MM.1S (cell line): ENCODE measurements at regions not wholly inside any gene's neighbourhood (a gene's known extent, or its start where the extent isn't known, plus 50 kb on each side); places are given as distances from the start of the nearest gene placed in this dataset.

Experiments
- DNase-seq: peaks from one replicate; pipeline ENCODE4 v3.0.0-alpha.2; 2015
- H2AFZ ChIP-seq: fragments of 300-600 bp; sonication (generic); 2 replicates; pipeline ENCODE4 v1.6.0; 2016; ENCODE audit warnings: antibody characterized with exemption, low read length
- H3F3A ChIP-seq: fragments of 300-600 bp; sonication (generic); 2 replicates; pipeline ENCODE4 v1.6.1; 2016; ENCODE audit warnings: mild to moderate bottlenecking, antibody characterized with exemption, low read length, moderate library complexity, mixed read lengths; ENCODE audit not compliant: insufficient read depth
- H3K27ac ChIP-seq: fragments of 300-600 bp; sonication (generic); 2 replicates; pipeline ENCODE4 v1.5.1; 2016; ENCODE audit warnings: mild to moderate bottlenecking, low read length
- H3K27me3 ChIP-seq: fragments of 300-600 bp; sonication (generic); replicated peaks from 2 replicates; pipeline ENCODE4 v1.6.0; 2016; ENCODE audit warnings: low read length; ENCODE audit not compliant: insufficient read depth
- H3K36me3 ChIP-seq: fragments of 300-600 bp; sonication (generic); replicated peaks from 2 replicates; pipeline ENCODE4 v1.6.1; 2016; ENCODE audit warnings: mild to moderate bottlenecking, low read length, mixed read lengths; ENCODE audit not compliant: insufficient read depth
- H3K4me1 ChIP-seq: fragments of 300-600 bp; sonication (generic); 2 replicates; pipeline ENCODE4 v1.6.1; 2016; ENCODE audit warnings: low read length, mixed read lengths
- H3K4me2 ChIP-seq: fragments of 300-600 bp; sonication (generic); 2 replicates; pipeline ENCODE4 v1.6.0; 2016; ENCODE audit warnings: low read depth, low read length
- H3K4me3 ChIP-seq: fragments of 300-600 bp; sonication (generic); 2 replicates; pipeline ENCODE4 v1.5.1; 2016; ENCODE audit warnings: low read length, mixed read lengths
- H3K79me2 ChIP-seq: fragments of 300-600 bp; sonication (generic); 2 replicates; pipeline ENCODE4 v1.6.1; 2016; ENCODE audit warnings: mixed run types, low read length, mixed read lengths
- H3K9ac ChIP-seq: fragments of 300-600 bp; sonication (generic); 2 replicates; pipeline ENCODE4 v1.6.1; 2016; ENCODE audit warnings: low read length, mixed read lengths
- H3K9me2 ChIP-seq: fragments of 300-600 bp; sonication (generic); replicated peaks from 2 replicates; pipeline ENCODE4 v1.6.1; 2016; ENCODE audit warnings: mild to moderate bottlenecking, low read length, mixed read lengths; ENCODE audit not compliant: insufficient read depth
- H3K9me3 ChIP-seq: fragments of 300-600 bp; sonication (generic); replicated peaks from 2 replicates; pipeline ENCODE4 v1.6.1; 2016; ENCODE audit warnings: mild to moderate bottlenecking, low read length, mixed read lengths; ENCODE audit not compliant: insufficient read depth
- H4K20me1 ChIP-seq: fragments of 300-600 bp; sonication (generic); 2 replicates; pipeline ENCODE4 v1.6.1; 2016; ENCODE audit warnings: mild to moderate bottlenecking, low read length, moderate library complexity, mixed read lengths; ENCODE audit not compliant: insufficient read depth
- EZH2 ChIP-seq: fragments of 300-600 bp; sonication (generic); optimal IDR thresholded peaks from 2 replicates; pipeline ENCODE3; 2017; ENCODE audit warnings: low read depth, mild to moderate bottlenecking, antibody characterized with exemption, low read length, mixed read lengths
- EZH2phosphoT487 ChIP-seq: fragments of 300-600 bp; sonication (generic); IDR thresholded peaks from 2 replicates; pipeline ENCODE4 v1.6.1; 2018; ENCODE audit warnings: antibody characterized with exemption, low read length
- TF ChIP-seq, protein P1 (sequence below): fragments of 300-600 bp; sonication (generic); IDR thresholded peaks from 2 replicates; pipeline ENCODE4 v1.5.1; 2016; ENCODE audit warnings: antibody characterized with exemption, low read length, mixed read lengths

DNA sequence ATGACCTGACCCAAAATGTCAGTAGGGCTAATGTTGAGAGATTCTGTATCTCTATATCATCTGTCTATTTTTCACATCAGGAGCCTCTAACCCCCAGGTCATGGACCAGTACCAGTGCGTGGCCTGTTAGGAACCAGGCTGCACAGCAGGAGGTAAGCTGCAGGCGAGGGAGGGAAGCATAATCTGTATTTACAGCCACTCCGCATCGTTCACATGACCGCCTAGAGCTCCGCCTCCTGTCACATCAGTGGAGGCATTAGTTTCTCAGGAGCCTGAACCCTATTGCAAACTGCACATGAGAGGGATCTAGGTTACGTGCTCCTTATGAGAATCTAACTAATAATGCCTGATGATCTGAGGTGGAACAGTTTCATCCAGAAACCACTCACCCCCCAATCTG is 180.6 kb downstream of the RDH14 start:
- Histone ChIP-seq H3K79me2 (no peaks in the 10 kb centered on the region), H3F3A (no peaks in the 10 kb centered on the region), H3K4me1 (no peaks in the 10 kb centered on the region), H3K4me2 (no peak overlapping the region), H3K27ac (no peak overlapping the region), H3K36me3 (no peaks in the 10 kb centered on the region), H3K9ac (no peak overlapping the region), H3K27me3 (no peaks in the 10 kb centered on the region), H3K4me3 (no peak overlapping the region), H4K20me1 (no peaks in the 10 kb centered on the region), H3K9me2 (no peaks in the 10 kb centered on the region), H3K9me3 (no peaks in the 10 kb centered on the region), H2AFZ (no peak overlapping the region)
- TF ChIP-seq EZH2 (no peak), EZH2phosphoT487 (no peak)
- TF ChIP-seq, protein P1, sequence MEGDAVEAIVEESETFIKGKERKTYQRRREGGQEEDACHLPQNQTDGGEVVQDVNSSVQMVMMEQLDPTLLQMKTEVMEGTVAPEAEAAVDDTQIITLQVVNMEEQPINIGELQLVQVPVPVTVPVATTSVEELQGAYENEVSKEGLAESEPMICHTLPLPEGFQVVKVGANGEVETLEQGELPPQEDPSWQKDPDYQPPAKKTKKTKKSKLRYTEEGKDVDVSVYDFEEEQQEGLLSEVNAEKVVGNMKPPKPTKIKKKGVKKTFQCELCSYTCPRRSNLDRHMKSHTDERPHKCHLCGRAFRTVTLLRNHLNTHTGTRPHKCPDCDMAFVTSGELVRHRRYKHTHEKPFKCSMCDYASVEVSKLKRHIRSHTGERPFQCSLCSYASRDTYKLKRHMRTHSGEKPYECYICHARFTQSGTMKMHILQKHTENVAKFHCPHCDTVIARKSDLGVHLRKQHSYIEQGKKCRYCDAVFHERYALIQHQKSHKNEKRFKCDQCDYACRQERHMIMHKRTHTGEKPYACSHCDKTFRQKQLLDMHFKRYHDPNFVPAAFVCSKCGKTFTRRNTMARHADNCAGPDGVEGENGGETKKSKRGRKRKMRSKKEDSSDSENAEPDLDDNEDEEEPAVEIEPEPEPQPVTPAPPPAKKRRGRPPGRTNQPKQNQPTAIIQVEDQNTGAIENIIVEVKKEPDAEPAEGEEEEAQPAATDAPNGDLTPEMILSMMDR, result no peak
- no peak for DNase-seq

DNA sequence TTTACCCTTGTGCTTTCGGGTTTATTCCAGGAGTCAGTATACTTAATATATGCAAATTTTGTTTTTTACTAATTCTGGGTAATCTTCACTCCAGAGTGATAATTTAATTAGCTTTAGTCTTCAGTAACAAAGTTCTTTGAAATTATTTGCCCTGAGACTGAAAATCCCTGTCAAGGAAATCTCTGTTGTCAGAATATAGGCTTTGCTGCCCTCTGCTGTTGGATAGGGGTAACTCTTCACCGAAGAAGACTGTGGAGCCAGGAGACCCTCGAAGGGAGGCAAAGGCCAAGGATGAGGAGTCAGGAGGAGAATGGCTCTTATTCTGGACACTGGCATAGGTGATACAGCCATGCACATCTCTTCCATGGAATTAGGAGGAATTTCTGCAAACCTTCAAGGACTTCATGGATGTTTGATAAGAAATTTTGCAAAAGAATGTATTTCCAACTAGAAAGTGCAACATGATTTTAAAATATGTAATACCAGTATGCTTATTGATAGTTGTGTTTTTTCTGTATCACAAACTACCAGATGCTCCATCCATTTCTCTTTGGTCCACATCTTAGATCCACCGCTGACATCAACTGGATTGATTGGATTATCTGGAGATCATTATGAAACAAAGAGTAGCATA is 182.3 kb downstream of the RDH14 start:
- TF ChIP-seq, protein P1, result peak; percentile 85
- TF ChIP-seq EZH2phosphoT487, result no peak
- TF ChIP-seq EZH2, result no peak

DNA sequence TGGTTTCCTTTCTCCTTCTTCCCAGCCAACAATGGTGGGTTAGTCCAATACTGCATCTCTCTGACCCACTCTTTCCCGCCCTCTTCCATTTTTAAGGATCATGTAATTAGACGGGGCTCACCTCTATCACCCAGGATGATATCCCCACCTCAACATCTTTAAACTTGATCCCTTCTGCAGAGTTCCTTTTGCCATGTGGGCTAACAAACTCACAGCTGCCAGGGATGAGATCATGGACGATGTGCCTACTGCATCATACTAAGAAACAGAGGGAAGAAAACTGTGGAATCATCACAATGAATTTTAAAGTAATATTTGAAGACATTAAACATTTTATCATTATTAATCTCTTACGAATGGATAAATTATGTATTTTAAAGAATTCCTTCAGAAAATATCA is 183.5 kb downstream of the RDH14 start:
- no peak for TF ChIP-seq EZH2phosphoT487
- Histone ChIP-seq H3K9me2 (no peaks in the 10 kb centered on the region), H3K27me3 (no peaks in the 10 kb centered on the region), H3K9me3 (no peaks in the 10 kb centered on the region), H3K4me1 (no peaks in the 10 kb centered on the region), H3K27ac (no peak overlapping the region), H2AFZ (no peak overlapping the region), H4K20me1 (no peaks in the 10 kb centered on the region), H3K4me2 (no peak overlapping the region), H3K4me3 (no peak overlapping the region), H3F3A (no peaks in the 10 kb centered on the region), H3K79me2 (no peaks in the 10 kb centered on the region), H3K36me3 (no peaks in the 10 kb centered on the region), H3K9ac (no peak overlapping the region)
- no peak for DNase-seq

More for the DNA sequence above, 182.3 kb downstream of the RDH14 start:
- Histone ChIP-seq H3K4me2 (no peak overlapping the region), H3K9me2 (no peaks in the 10 kb centered on the region), H3K9ac (no peak overlapping the region), H3K4me1 (no peaks in the 10 kb centered on the region), H4K20me1 (no peaks in the 10 kb centered on the region), H3K9me3 (no peaks in the 10 kb centered on the region), H3K4me3 (no peak overlapping the region), H3F3A (no peaks in the 10 kb centered on the region), H3K27ac (no peak overlapping the region), H3K27me3 (no peaks in the 10 kb centered on the region), H3K79me2 (no peaks in the 10 kb centered on the region), H3K36me3 (no peaks in the 10 kb centered on the region), H2AFZ (no peak overlapping the region)
- peak; percentile 43 for DNase-seq

DNA sequence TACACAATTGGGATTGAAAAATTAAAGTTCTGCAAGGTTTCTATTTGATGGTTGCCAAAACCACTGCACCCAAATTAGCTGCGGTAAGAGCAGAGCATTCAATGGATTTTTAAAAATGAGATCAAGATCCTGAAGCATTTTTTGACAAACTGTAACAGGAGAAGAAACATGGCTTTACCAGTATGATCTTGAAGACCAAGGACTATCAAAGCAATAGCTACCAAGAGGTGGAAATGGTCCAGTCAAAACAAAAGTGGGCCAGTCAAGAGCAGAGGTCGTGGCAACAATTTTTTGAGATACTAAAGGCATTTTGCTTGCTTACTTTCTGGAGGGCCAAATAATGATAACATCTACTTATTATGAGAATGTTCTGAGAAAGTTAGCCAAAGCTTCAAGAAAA is 186.8 kb downstream of the RDH14 start:
- TF ChIP-seq, protein P1, result no peak
- no peak for TF ChIP-seq EZH2phosphoT487
- no peak for TF ChIP-seq EZH2
- no peaks in the 10 kb centered on the region for H3K36me3 ChIP-seq
- H3F3A ChIP-seq, result 0 out of 2 replicates have a peak, but pooled peaks cover under 1% of the 10 kb centered on the region
- no peak overlapping the region for H3K9ac ChIP-seq
- DNase-seq, result no peak
- no peak overlapping the region for H2AFZ ChIP-seq
- H3K4me3 ChIP-seq, result no peak overlapping the region
- no peaks in the 10 kb centered on the region for H3K9me2 ChIP-seq
- H3K9me3 ChIP-seq, result no peaks in the 10 kb centered on the region
- peaks cover 16% of the 10 kb centered on the region for H3K4me1 ChIP-seq
- H4K20me1 ChIP-seq, result no peaks in the 10 kb centered on the region
- no peaks in the 10 kb centered on the region for H3K27me3 ChIP-seq
- H3K27ac ChIP-seq, result no peak overlapping the region
- no peaks in the 10 kb centered on the region for H3K79me2 ChIP-seq
- H3K4me2 ChIP-seq, result no peak overlapping the region
